PC-9 (cell line): ENCODE measurements at regions not wholly inside any gene's neighbourhood (a gene's known extent, or its start where the extent isn't known, plus 50 kb on each side); places are given as distances from the start of the nearest gene placed in this dataset.

ENCODE experiments used
- EZH2 ChIP-seq: fragments of 200-600 bp; sonication (generic); IDR thresholded peaks from 2 replicates; pipeline ENCODE4 v1.8.0; 2017; ENCODE audit warnings: antibody characterized with exemption, low read depth
- TF ChIP-seq, protein P1 (sequence below): fragments of 200-600 bp; sonication (generic); conservative IDR thresholded peaks from 2 replicates; pipeline ENCODE4 v1.6.1; 2017; ENCODE audit warnings: mixed run types, antibody characterized with exemption, mild to moderate bottlenecking, moderate library complexity

DNA sequence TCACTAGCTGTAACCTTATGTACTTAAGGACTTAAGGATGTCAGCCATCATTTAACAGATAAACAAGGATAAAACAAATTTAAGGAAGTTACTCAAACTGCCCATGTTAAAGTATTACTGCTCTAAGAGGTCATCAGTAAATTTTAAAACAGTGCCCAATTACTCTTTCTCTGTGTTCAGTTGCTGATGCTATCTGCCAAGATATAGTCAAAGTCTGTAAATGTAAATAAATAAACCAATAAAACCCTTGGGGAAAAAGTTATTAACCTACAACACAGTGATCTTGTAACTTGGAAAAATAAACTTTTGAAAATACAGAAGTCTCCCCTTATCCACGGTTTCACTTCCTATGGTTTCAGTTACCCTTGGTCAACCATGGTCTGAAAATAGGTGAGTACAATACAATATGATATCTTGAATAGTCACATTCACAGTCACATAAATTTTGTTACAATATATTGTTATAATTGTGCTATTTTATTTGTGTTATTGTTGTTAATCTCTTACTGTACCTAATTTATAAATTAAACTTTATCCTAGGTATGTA lies 501.8 kb downstream of the LMO4 start:
- TF ChIP-seq, protein P1, sequence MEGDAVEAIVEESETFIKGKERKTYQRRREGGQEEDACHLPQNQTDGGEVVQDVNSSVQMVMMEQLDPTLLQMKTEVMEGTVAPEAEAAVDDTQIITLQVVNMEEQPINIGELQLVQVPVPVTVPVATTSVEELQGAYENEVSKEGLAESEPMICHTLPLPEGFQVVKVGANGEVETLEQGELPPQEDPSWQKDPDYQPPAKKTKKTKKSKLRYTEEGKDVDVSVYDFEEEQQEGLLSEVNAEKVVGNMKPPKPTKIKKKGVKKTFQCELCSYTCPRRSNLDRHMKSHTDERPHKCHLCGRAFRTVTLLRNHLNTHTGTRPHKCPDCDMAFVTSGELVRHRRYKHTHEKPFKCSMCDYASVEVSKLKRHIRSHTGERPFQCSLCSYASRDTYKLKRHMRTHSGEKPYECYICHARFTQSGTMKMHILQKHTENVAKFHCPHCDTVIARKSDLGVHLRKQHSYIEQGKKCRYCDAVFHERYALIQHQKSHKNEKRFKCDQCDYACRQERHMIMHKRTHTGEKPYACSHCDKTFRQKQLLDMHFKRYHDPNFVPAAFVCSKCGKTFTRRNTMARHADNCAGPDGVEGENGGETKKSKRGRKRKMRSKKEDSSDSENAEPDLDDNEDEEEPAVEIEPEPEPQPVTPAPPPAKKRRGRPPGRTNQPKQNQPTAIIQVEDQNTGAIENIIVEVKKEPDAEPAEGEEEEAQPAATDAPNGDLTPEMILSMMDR, result no peak
- no peak for TF ChIP-seq EZH2
